Neutrophil (primary cell): ENCODE measurements at regions not wholly inside any gene's neighbourhood (a gene's known extent, or its start where the extent isn't known, plus 50 kb on each side); places are given as distances from the start of the nearest gene placed in this dataset.

Experiments
- H3K27ac ChIP-seq: fragments of 200-600 bp; sonication (generic); 2 replicates; pipeline ENCODE4 v1.5.1; 2016; ENCODE audit warnings: mild to moderate bottlenecking, moderate library complexity
- H3K27me3 ChIP-seq: fragments of 200-600 bp; sonication (generic); 2 replicates; pipeline ENCODE4 v1.6.0; 2016; ENCODE audit warnings: mild to moderate bottlenecking
- H3K36me3 ChIP-seq: fragments of 200-600 bp; sonication (generic); 2 replicates; pipeline ENCODE4 v1.5.1; 2017
- H3K4me1 ChIP-seq, 2 experiments: fragments of 200-600 bp in 1 of 2; sonication (generic) in 1 of 2; 1 replicate in 1 of 2; 2 replicates in 1 of 2; pipeline versions ENCODE4 v1.5.1 to v1.6.1; 2013 to 2016; ENCODE audit warnings: low read depth in 1 of 2, low read length in 1 of 2, mild to moderate bottlenecking in 1 of 2, moderate library complexity in 1 of 2; ENCODE audit not compliant: control insufficient read depth in 1 of 2, insufficient read depth in 1 of 2
- H3K4me3 ChIP-seq, 2 experiments: fragments of 200-600 bp in 1 of 2; sonication (generic) in 1 of 2; 1 replicate in 1 of 2; 2 replicates in 1 of 2; pipeline ENCODE4 v1.5.1; 2013 to 2016; ENCODE audit warnings: low read depth in 1 of 2, low read length in 1 of 2, mild to moderate bottlenecking in 1 of 2, moderate library complexity in 1 of 2
- H3K9me3 ChIP-seq: fragments of 200-600 bp; sonication (generic); 2 replicates; pipeline ENCODE4 v1.5.1; 2016
- CTCF ChIP-seq: fragments of 200-600 bp; sonication (generic); IDR thresholded peaks from 2 replicates; pipeline ENCODE4 v1.5.1; 2016; ENCODE audit warnings: antibody characterized with exemption

DNA sequence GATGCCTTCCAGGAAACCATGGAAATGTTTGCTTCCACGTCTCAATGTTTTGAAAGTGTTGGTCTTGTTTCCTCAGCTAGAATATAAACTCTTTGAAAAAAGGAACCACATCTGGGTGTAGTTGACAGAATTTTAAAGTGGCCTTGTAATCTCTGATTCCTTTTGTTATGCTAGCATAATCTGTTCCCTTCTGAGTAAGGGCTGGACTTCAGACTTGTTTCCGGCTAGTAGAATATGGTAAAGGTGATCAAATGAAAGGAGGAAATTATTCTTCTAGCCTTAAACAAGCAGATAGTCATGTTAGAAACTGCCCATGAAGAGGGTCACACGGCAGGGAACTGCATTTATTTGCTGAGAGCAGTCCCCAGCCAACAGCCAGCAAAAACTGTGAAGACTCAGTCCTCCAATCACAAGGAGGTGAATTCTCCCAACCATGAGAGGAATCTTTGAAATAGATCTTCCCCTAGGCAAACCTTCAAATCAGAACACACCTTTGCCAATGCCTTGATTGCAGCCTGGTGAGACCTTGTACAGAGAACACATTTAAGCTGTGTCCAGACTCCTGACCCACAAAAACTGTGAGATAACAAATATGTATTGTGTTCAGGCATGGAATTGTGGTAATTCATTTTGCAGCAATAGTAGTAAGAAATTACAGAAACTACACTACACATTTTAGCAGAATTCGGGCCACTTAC is 316.9 kb upstream of the SP8 start:
- Histone ChIP-seq H3K4me3 (no peak overlapping the region), H3K27ac (no peak overlapping the region), H3K36me3 (no peaks in the 10 kb centered on the region), H3K27me3 (no peaks in the 10 kb centered on the region), H3K9me3 (peaks cover 3% of the 10 kb centered on the region), H3K4me1 (no peaks in the 10 kb centered on the region)
- TF ChIP-seq CTCF: no peak

DNA sequence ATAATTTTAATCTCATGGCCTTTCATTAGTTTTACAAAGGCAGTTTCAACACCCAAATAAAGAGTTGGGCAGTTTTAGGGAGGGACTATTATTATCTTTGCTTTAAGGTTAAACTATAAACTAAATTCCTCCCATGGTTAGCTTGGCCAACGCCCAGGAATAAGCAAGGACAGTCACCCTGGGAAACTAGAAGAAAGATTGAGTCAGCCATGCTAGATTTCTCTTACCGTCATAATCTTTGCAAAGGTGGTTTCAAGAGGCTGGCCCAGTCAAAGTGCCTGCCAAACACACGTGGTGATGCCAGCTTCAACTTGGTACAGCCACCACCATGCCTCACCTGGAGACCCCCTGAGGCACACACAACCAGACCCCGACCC is 317.4 kb upstream of the SP8 start:
- H3K27me3 ChIP-seq: no peaks in the 10 kb centered on the region
- H3K4me3 ChIP-seq: no peak overlapping the region
- peaks cover 3% of the 10 kb centered on the region for H3K9me3 ChIP-seq
- H3K4me1 ChIP-seq: no peaks in the 10 kb centered on the region
- TF ChIP-seq CTCF: no peak
- H3K27ac ChIP-seq: no peak overlapping the region
- H3K36me3 ChIP-seq: no peaks in the 10 kb centered on the region

DNA sequence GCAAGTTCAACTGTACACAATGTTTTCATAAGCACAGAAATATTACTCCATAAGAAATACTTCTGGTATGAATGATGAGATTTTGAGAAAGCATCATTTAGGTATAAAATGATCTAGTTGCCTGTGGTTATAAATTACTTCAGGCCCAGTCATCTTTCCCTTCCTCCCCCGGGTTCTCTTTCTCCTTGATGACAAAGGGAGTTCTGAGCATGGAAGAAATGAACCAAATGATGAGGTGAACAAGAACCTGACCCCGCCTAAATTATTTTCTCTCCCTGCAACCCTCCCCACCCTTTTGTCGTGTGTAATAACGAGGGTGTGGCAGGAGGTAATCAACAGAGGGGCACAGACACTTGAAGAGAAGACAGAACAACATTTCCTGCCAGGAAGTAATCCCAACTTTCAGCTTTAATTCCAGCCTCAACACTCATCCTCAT is 319.6 kb upstream of the SP8 start:
- Histone ChIP-seq H3K9me3 (peaks cover 3% of the 10 kb centered on the region), H3K27ac (no peak overlapping the region), H3K27me3 (no peaks in the 10 kb centered on the region), H3K4me1 (no peaks in the 10 kb centered on the region), H3K4me3 (no peak overlapping the region), H3K36me3 (no peaks in the 10 kb centered on the region)
- no peak for TF ChIP-seq CTCF

- TF ChIP-seq CTCF: no peak
- H3K27ac ChIP-seq: no peak overlapping the region
Measured at GRCh38 chr7:21107101-21107500, 320.4 kb upstream of the SP8 start.

DNA sequence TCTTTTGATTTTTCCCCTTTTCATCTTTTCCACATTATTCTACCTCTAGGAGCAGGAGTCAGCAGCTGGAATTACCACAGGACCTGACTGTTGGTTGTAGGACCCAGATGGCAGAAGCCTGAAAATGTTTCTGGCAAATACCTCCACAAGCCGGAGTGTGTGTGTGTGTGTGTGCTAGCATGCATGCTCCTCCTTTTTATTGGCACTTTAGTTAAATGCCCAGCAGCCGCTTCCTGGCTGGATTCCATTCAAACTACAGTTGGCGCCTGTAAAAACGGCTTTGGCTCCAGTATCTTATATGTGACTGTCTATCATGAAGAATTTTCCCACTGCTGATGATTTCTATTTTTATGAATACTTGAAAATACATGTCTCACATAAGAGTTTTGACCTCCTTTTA is 319.7 kb upstream of the SP4 start:
- TF ChIP-seq CTCF: no peak
- no peaks in the 10 kb centered on the region for H3K27me3 ChIP-seq
- H3K9me3 ChIP-seq: no peaks in the 10 kb centered on the region
- no peak overlapping the region for H3K4me3 ChIP-seq
- H3K4me1 ChIP-seq: no peaks in the 10 kb centered on the region
- no peak overlapping the region for H3K27ac ChIP-seq
- no peaks in the 10 kb centered on the region for H3K36me3 ChIP-seq

More at GRCh38 chr7:21107101-21107500, 320.4 kb upstream of the SP8 start:
- Histone ChIP-seq H3K4me3 (no peak overlapping the region), H3K36me3 (no peaks in the 10 kb centered on the region), H3K9me3 (peaks cover 3% of the 10 kb centered on the region), H3K27me3 (no peaks in the 10 kb centered on the region), H3K4me1 (no peaks in the 10 kb centered on the region)
